Lower lobe of right lung (tissue), 2 donors: ENCODE measurements at regions not wholly inside any gene's neighbourhood (a gene's known extent, or its start where the extent isn't known, plus 50 kb on each side); places are given as distances from the start of the nearest gene placed in this dataset.

Source experiments
- ATAC-seq, 2 donors: fragments of 200-7000 bp; cut with Tn5 transposase; one replicate each; pipeline ENCODE4 v1.9.1; 2020 to 2022; ENCODE audit warnings: mild to moderate bottlenecking in 2 of 2, moderate library complexity in 2 of 2
- DNase-seq: peaks from one replicate; pipeline ENCODE4 v3.0.0-alpha.2; 2020
- H3K27ac ChIP-seq: fragments of 200-600 bp; one replicate; pipeline ENCODE4 v1.8.0; 2022
- H3K27me3 ChIP-seq: fragments of 200-600 bp; one replicate; pipeline ENCODE4 v1.8.0; 2022; ENCODE audit warnings: low read depth
- H3K36me3 ChIP-seq: fragments of 200-600 bp; one replicate; pipeline ENCODE4 v1.8.0; 2022; ENCODE audit warnings: mild to moderate bottlenecking
- H3K4me1 ChIP-seq: fragments of 200-600 bp; one replicate; pipeline ENCODE4 v1.8.0; 2022
- H3K4me3 ChIP-seq: fragments of 200-600 bp; one replicate; pipeline ENCODE4 v1.8.0; 2022; ENCODE audit warnings: mild to moderate bottlenecking
- H3K9me3 ChIP-seq: fragments of 200-600 bp; one replicate; pipeline ENCODE4 v1.8.0; 2022
- CTCF ChIP-seq: fragments of 200-600 bp; IDR thresholded peaks from one replicate; pipeline ENCODE4 v1.8.0; 2022; ENCODE audit warnings: antibody characterized with exemption, mild to moderate bottlenecking
- intact Hi-C: fragments of 100-400 bp; cut with DNase I; formaldehyde crosslinking; loops from one replicate; pipeline ENCODE4 v1.11.0; 2022
- donor health status: DM: no; HTN: yes; CAD: no; lungs with severe emphysema.

GRCh38 chr6:159578629-159579028, 114.4 kb downstream of the SOD2 start:
- ATAC-seq (no peak), DNase-seq (no peak)
- H3K27me3 ChIP-seq = no peaks in the 10 kb centered on the region
- TF ChIP-seq CTCF = no peak
- no peak overlapping the region for H3K4me3 ChIP-seq
- no peak overlapping the region for H3K27ac ChIP-seq
- intact Hi-C loops = no loop called here
- no peaks in the 10 kb centered on the region for H3K36me3 ChIP-seq
- H3K4me1 ChIP-seq = no peaks in the 10 kb centered on the region
- H3K9me3 ChIP-seq = no peaks in the 10 kb centered on the region

- H3K36me3 ChIP-seq = no peaks in the 10 kb centered on the region
- no peak overlapping the region for H3K4me3 ChIP-seq
- no peaks in the 10 kb centered on the region for H3K27me3 ChIP-seq
- ATAC-seq (peak; percentile 18 to 48), DNase-seq (no peak)
- TF ChIP-seq CTCF = no peak
- H3K9me3 ChIP-seq = no peaks in the 10 kb centered on the region
- intact Hi-C loops = no loop called here
- H3K4me1 ChIP-seq = no peaks in the 10 kb centered on the region
- H3K27ac ChIP-seq = no peak overlapping the region
Measured at GRCh38 chr6:159577564-159577963, 115.5 kb downstream of the SOD2 start.

- Histone ChIP-seq H3K27me3 (no peaks in the 10 kb centered on the region), H3K9me3 (peaks cover 4% of the 10 kb centered on the region), H3K4me1 (no peaks in the 10 kb centered on the region), H3K36me3 (no peaks in the 10 kb centered on the region), H3K27ac (no peak overlapping the region), H3K4me3 (no peak overlapping the region)
- DNase-seq (no peak), ATAC-seq (no peak)
- intact Hi-C loops = no loop called here
- TF ChIP-seq CTCF = no peak
Measured at GRCh38 chr6:159572439-159573110, 120.5 kb downstream of the SOD2 start.

GRCh38 chr6:159565181-159565710, 127.8 kb downstream of the SOD2 start:
- no peak overlapping the region for H3K27ac ChIP-seq
- no peak for TF ChIP-seq CTCF
- no peaks in the 10 kb centered on the region for H3K27me3 ChIP-seq
- intact Hi-C loops = no loop called here
- DNase-seq (no peak), ATAC-seq (no peak)
- H3K36me3 ChIP-seq = no peaks in the 10 kb centered on the region
- peaks cover 4% of the 10 kb centered on the region for H3K9me3 ChIP-seq
- no peak overlapping the region for H3K4me3 ChIP-seq
- no peaks in the 10 kb centered on the region for H3K4me1 ChIP-seq

GRCh38 chr6:159564456-159564855, 128.6 kb downstream of the SOD2 start:
- DNase-seq = no peak
- ATAC-seq = no peak
- no peaks in the 10 kb centered on the region for H3K27me3 ChIP-seq
- H3K9me3 ChIP-seq = peaks cover 4% of the 10 kb centered on the region
- no peak for TF ChIP-seq CTCF
- no peaks in the 10 kb centered on the region for H3K4me1 ChIP-seq
- H3K27ac ChIP-seq = no peak overlapping the region
- intact Hi-C loops = no loop called here
- no peaks in the 10 kb centered on the region for H3K36me3 ChIP-seq
- no peak overlapping the region for H3K4me3 ChIP-seq
